HG03097 (cell line): ENCODE measurements at regions not wholly inside any gene's neighbourhood (a gene's known extent, or its start where the extent isn't known, plus 50 kb on each side); places are given as distances from the start of the nearest gene placed in this dataset.

ENCODE experiments used
- ATAC-seq: cut with Tn5 transposase; IDR thresholded peaks from one replicate; pipeline ENCODE4 v1.9.1; 2021; ENCODE audit not compliant: unreplicated experiment, low FRiP score

DNA sequence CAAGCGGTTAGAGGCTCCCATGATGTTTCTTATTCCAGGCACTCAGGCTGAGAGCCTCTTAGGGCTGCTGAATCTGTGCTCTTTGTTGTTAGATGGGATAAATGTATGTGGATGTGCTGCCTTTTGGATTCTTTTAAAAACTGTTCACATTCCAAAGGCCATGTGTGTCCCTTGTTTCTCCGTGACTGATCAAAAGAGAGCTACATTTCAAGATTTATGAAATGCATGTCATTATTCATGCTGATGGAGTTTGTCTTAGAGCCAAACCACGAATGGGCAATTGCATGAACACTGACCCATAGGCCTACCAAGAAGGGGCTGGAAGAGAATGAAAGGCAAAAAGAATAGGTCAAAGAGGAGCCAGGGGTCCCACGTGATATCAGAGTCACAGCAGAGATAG, 104.9 kb upstream of the TSHZ2 start:
- ATAC-seq = no peak

DNA sequence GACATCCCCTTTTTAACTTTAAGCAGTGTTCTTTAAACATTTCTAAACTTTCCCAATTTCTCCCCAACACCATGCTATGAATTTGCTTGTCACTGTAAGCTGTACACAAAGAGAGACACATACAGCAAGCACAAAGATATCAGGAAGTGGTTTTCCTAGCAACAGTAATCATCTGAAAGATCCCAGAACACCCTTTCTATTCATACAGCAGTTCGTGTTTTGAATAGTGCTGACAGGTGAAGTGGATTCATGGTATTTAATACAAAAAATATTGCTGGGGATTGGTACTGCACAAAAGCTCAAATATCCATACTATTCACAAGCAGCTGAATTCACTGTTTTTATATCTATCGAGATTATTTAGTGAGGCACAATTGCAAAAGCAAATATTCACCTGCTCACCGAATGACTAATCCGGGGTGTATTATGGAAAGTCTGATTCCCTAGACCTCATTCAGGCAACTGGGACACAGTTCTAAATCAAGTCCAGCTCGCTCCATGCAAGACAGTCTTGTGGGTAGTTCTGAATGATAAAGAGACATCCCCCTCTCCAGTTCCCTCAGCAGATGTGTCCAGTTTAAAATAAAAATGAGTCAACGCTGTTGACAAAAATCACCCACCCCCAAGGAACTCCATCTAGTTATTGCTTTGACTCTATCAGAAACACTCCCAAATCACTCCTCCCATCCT, 107.1 kb upstream of the TSHZ2 start:
- no peak for ATAC-seq

DNA sequence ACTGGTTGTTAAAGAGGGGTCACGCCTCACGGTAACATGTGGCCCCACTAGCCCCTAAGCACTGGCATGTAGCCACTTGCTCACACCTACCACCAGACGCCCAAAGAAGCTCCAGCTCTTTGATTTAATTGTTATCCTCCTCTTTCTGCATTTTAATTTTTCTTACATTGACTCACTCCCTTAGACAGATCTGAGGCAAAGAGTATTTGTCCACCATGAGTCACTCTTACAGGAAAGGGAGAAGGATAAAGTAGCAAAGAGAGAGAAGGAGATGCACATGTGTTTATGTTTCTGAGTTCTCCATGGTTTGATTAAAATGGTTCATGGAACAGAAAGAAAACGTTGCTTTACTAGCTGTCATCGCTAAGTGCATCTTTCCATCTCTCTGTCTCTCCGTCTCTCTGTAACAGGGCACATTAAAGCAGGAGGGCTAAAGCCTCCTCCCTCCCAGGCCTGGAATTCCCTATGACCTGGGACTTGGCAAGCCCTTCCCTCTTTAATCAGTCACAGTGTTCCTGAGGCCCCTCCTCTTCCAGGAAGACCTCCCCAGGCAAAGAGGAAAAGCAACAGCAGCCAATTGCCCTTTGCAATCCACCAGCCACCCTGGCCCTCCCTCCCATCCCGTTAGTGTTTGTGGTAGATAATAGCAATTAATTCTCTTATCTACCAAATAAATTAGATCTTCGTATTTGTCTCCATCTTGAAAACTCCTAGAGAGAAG, 112.8 kb upstream of the TSHZ2 start:
- no peak for ATAC-seq

DNA sequence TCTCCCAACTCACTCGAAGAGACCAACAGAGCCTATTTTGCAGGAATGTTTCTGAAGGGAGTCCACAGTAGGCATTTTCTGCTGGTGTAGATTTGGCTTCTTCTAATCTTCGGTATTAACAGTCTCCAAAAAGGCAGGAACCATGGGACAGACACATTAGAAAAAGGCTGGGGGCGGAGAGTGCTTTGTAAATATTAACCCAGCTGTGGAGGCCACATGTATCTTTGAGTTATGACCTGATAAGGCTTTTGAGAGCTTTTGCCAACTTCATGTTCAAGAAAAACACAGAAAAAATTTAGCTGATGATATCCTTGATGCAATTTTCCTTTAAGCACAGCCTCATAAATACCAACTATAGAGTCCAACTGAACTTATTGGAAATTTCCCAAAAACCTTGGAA, 119.4 kb upstream of the TSHZ2 start:
- no peak for ATAC-seq

DNA sequence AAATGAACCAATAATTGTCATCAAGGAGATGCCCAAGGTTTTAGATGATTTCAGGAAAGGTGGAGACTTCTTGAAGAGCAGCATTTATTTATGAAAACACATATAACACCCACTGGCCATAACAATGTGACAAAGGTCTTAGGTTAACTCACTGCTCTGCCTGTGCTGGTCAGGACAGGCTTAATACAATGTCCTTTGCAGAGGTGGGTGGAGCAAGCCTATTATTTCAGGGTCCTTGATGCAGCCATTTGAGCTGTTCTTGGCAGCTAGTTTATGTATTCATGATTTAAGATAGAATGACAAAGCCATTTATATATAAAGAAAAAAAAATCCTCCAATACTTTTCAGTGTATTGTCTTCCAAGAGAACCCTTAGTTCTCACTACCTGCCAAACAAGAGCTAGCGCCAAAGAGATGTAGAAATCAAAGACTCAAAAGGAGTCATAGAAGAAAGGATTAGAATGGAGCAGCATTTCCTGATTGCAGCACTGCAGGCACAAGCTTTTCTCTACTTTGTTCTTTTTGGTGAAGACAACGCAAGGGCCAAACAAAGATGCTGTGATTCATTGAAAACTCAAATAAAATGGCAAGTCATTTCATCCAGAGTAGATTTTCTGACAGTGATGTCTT, 124.3 kb upstream of the TSHZ2 start:
- ATAC-seq = no peak

DNA sequence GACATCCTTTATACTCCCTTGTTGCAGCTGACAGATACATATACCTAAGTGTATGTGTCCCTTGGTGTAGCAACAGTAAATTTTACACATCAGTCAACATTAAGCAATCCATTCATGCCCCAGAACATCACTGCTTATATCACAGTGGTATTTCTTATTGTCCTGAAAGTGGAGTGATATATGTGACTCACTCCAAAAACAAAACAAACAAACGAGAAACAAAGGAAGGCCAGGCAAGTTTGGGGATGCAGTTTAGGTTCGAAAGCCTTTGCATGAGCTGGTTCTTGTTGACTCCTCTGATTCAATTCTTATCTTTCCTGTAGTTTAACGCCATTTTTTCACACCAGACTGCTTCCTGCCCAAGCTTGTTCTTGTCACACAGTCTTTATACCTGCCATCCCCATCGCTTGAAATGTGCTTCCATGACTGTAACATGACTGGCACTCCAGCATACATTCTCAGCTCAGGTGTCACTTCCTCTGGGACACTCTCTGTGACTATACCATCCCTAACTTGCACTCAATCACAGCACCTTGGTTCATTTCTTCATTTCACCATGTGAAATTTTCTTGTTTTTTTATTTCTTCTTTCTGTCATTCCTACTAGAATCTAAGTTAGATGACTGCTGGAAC, 125.0 kb upstream of the TSHZ2 start:
- ATAC-seq = no peak

DNA sequence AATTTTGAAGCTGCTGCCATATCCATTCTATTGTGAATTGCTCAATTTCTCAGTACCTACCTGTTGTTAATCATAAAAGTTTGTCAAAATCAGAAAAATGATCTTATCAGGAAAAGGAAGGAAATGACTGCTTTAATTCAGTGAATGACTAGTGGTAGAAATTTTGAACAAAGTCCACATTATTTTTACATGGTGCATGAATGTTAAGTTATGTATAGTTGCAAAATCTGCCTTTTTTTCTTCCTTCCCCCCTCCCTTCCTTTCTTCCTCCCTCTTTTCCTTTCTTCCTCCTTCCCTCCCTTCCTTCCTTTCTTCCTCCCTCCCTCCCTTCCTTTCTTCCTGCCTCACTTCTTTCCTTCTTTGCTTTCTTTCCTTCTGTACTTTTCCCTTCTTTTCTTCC, 127.1 kb upstream of the TSHZ2 start:
- ATAC-seq = no peak

DNA sequence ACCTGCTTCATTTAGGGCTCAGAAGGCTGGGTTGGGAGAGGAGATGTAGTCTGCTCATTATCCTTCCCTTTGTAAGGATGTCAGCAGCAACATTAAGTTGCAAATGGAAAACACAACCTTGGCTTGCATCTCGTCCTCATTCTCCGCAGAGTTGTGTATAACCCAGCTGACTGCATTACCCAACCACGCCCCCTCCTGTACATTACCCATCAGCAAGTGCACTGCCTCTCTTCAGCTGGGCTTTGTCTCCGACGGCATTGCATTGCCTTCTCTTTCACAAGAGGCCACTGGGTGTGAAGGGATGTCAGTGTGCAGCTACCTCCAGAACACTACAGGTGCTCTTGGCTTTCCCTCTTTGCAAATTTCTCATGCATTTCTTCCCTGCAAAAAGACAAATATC, 128.7 kb upstream of the TSHZ2 start:
- no peak for ATAC-seq

DNA sequence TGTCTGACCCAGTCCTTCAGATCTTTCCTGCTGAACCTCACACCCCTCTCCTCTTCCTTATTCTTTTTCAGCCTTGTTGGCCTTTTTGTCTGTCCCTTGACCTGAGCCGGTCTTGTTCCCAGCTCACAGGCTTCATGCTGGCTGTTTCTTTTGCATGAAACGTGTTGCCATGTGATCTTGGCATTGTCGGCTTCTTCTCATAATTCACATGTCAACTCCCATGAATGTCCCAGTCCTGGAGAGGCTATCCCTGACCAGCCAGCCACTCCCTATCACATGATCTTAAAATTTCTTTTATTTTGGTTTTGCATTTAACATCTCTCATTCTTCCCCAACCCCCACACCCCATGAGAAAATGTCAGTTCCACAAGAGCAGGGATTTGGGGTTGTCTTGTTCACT, 131.2 kb upstream of the TSHZ2 start:
- ATAC-seq = no peak

DNA sequence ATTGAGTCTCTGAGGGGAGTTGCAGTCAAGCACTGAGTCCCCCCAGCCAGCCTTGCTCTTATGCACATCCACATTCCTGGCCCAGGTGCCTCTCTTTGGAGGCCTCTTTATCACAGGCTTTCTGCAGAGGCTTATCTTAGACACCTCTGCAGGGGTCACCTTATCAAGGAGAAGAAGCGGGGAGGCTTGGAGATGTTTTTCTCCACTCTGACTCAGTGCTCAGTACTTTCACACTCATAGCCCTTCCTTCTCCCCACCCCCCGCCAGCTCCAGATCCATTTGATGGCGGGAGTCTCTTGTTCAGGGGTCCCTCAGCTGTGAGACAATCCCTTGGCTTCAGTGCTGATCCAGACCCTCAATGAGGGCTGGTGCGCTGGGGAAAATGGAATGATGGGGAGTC, 132.1 kb upstream of the TSHZ2 start:
- ATAC-seq = no peak

DNA sequence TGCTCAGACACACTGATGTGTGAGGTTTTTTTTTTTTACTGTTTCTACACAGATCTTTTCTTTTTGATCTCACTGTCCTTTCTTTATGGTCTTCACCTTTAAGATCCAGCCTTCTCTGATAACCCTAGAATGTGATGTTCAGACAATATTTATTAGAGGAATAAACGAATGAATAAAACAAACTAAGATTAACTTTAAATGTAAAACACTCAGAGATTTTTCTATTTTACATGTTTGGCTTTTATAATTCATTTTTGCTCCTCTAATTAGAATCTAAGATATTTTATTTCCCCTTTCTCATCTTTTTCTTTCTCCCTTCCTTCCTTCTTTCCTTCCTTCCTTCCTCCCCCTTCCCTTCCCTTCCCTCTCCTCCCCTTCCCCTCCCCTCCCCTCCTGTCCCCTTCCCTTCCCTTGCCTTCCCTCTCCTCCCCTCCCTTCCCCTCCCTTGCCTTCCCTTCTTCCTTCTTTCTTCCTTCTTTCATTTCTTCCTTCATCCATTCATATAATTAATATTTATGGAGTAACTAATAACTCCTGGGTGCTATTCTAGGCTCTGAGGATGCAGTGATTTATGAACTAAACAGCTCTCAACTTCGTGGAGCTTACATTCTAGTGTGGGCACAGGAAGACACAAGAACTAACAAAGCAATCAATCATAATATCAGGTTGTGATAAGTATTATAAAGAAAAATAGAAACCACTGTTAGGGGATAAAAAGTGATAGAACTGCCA, 133.5 kb upstream of the TSHZ2 start:
- ATAC-seq = no peak

DNA sequence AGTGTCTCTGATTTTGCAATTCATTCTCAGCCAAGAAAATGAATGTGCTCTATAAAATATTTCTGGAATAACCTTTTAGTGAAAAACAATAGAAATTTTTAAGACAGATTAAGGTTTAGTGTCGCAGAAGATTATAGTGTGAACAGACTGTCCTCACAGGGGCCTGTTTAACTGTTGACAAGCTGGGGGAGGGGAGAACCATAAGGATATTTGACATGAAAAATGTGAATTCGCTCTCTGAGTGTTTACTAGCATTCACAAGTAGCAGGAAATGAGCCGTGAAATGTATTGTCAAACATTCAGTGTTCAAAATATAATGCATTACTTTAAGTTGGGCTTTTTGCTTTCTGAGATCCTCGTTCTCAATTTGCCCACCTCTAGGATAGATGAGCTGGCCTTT, 134.8 kb upstream of the TSHZ2 start:
- no peak for ATAC-seq

DNA sequence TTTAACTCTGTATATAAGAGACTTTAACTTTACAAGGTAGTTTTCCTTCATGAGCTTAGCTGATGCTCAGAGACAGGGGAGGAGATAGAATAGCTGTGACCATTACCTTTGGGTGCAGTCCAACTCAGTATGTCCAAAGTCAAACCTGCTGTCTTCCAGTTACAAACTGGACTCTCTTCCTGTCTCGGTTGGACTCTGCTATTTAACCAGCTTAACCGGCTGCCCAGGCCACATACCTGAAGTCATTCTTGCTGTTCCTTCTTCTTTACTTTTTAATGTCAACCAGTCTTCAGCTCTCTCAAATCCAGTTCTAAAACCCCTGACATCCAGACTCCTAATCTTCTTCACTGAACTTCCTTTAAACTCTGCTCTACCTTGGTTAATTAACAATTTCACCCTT, 138.3 kb upstream of the TSHZ2 start:
- no peak for ATAC-seq

DNA sequence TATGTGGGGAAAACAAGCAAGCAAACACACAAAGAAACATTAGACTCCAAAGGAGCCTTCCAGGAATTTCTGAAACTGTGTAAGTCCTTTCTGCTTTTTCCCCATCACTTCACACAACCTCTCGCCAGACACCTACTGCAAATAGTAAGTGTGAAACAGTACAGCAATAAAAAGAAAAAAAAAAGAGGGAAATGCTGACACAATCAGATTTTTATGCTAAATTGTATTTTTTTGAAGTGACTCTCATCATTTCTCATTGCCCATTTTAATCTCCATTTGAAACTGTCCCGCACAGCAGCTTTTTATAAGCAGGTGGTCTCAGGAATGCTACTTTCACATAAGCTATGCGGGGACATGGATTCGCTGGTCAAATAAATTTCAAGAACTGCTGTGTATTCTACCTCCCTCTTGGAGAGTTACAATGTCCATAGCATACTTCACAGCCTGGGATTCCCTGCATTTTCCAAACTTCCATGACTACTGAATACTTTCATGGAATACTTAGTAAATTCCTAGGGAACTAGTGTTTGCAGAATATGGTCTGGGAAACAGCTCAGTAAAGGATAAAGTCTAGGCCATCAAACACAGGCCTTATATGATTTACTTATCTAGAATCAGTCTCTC, 139.9 kb upstream of the TSHZ2 start:
- no peak for ATAC-seq

DNA sequence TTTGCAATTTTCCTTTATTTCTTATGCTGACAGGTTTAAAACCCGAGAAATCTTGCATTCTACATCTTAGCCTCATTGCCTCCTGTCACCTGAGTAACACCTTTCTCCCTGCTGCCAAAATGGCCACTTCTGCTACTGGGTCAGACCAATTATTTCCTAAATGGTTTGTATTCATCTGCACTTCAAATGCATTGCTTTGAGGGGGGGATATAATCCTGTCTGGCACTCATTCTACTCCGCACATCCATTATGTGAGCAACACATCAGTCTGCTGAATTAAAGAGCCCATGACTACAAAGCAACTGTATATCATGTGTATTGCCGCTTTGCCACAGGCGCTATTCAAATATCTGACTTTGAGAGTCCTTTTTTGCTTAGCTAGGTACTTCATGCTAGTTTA, 141.6 kb upstream of the TSHZ2 start:
- ATAC-seq = no peak

DNA sequence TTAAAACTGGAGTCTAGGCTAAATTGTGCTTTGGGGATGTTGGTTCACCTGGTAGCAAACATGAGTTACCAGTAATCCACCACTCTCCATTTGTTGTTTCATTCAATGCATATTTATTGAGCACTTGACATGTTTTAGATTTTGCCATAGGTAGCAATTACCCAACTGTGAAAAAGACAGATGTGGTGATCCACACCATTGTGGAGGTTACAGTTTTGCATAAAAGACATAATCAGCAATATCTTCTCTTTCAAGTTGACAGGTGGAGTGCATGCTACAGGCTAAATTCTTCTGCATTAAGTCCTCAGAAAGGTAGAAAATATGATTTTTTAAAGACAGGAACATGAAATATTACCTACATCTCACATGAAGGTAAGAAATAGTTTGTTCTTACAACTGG, 143.0 kb upstream of the TSHZ2 start:
- no peak for ATAC-seq

DNA sequence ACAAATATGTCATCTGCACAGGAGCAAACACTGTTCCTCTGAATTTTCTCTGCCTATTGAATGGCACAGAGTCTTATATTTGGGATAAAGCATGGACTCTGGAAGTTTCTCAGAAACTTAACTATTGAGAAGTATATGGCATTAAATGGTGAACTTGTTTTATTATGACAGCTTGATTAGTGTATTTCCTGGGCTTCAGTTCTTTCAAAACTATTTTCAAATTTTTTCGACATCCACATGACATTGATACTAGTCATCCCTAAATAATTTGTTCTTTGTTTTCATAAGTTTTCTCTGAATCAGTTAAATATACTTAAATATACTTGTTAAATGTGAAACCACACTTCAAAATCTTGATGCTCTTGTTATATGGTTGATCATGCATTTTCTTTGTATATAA, 144.0 kb upstream of the TSHZ2 start:
- ATAC-seq = no peak

DNA sequence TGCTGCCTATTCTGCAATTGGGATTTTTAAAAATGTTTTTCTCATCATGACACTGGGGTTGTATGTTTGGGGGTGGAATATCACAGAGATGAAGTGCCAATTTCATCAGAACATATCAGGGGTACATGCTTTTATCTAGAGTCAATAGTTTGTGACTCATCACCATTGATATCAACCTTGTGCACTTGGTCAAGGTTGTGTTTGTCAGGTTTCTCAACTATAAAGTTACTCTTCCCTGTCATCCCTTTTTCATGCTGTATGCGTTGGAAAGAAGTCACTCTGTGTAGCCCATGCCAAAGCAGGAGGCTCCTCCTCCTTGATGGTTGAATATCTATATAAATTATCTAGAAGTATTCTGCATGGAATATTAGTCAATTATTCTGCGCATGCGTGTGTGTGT, 145.4 kb upstream of the TSHZ2 start:
- no peak for ATAC-seq

DNA sequence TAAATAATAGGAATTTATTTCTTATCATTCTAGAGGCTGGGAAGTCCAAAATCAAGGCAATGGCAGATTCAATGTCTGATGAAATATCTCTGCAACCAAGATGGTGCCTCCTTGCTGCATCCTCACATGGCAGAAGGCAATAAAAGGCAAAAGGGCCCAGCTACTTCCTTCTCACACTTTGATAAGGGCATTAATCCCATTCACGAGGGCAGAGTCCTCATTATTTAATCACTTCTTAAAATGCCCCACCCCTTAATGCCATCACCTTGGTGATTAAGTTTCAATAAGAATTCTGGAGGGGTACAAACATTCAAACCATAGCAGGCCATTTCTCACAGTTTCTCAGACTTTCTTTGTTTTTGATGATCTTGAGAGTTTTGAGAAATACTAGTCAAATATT, 145.8 kb upstream of the TSHZ2 start:
- no peak for ATAC-seq

DNA sequence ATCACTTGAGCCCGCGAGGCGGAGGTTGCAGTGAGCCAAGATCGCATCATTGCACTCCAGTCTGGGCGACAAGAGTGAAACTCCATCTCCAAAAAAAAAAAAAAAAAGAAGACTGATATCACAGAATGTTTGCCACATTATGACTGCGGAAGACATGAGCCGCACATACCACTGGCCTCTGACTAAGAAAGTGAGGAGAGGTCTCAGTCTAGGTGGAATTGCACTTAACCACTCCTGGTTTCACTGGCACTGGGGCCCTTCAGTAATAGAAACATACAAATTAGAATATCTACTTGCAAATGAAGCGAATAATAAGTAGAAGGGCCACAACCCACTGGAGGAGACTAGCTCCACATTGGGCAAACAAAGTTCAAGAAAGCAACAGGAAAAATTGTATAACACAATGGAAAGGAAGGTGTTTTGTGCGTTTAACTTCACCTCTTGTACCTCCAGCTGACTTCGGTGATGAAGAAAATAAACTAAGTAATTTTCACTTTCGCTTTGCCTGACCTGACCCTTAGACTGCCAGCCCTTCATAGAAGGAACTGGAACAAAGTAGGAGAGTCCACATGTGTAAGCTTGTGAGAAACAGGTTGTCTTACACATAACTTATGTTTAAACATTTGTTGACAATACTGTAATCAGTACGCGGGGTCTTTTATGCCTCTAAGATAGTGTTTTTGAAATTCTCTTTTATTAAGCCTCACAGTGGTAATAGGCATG, 147.5 kb upstream of the TSHZ2 start:
- ATAC-seq = no peak
